NCI-H69 (cell line): ENCODE measurements at regions not wholly inside any gene's neighbourhood (a gene's known extent, or its start where the extent isn't known, plus 50 kb on each side); places are given as distances from the start of the nearest gene placed in this dataset.
"Not testable (repeated sequence)": the region's sequence is repeated elsewhere in the genome, so short reads cannot be mapped to it uniquely, and the experiment has no call there.

Experiments
- DNase-seq: peaks from one replicate; lab custom pipeline; 2025; lab: John Stamatoyannopoulos, UW

- no peak for DNase-seq
These were observed 100.0 kb upstream of the PIK3R1 start for GRCh38 chr5:68115584-68115983.

- DNase-seq = no peak
These were observed 101.0 kb upstream of the PIK3R1 start for GRCh38 chr5:68114378-68115040.

- DNase-seq = no peak
These were observed 102.9 kb upstream of the PIK3R1 start for GRCh38 chr5:68112658-68113057.

GRCh38 chr5:68110894-68111293 is 104.7 kb upstream of the PIK3R1 start:
- DNase-seq = peak; percentile 48

- peak; percentile 85 for DNase-seq
These were observed 105.3 kb upstream of the PIK3R1 start for GRCh38 chr5:68110264-68110663.

GRCh38 chr5:68104217-68104616 is 111.3 kb upstream of the PIK3R1 start:
- not testable (repeated sequence) for DNase-seq

GRCh38 chr5:68103297-68103696 is 112.3 kb upstream of the PIK3R1 start:
- not testable (repeated sequence) for DNase-seq

- no peak for DNase-seq
These were observed 116.2 kb upstream of the PIK3R1 start for GRCh38 chr5:68099327-68099726.

- DNase-seq = no peak
These were observed 121.9 kb upstream of the PIK3R1 start for GRCh38 chr5:68093455-68094159.

- no peak for DNase-seq
These were observed 127.3 kb upstream of the PIK3R1 start for GRCh38 chr5:68088302-68088701.

- peak; percentile 26 for DNase-seq
These were observed 127.7 kb upstream of the PIK3R1 start for GRCh38 chr5:68087866-68088265.

GRCh38 chr5:68086857-68087256 is 128.7 kb upstream of the PIK3R1 start:
- DNase-seq = no peak

GRCh38 chr5:68086439-68086838 is 129.1 kb upstream of the PIK3R1 start:
- no peak for DNase-seq

GRCh38 chr5:68084396-68084795 is 131.2 kb upstream of the PIK3R1 start:
- DNase-seq = no peak

GRCh38 chr5:68080282-68081050 is 135.1 kb upstream of the PIK3R1 start:
- no peak for DNase-seq

GRCh38 chr5:68077349-68077894 is 138.1 kb upstream of the PIK3R1 start:
- DNase-seq = peak; percentile 85

- DNase-seq = peak; percentile 81
These were observed 140.9 kb upstream of the PIK3R1 start for GRCh38 chr5:68074633-68075032.

GRCh38 chr5:68074048-68074632 is 141.4 kb upstream of the PIK3R1 start:
- peak; percentile 97 for DNase-seq

- DNase-seq = peak; percentile 73
These were observed 143.8 kb upstream of the PIK3R1 start for GRCh38 chr5:68071736-68072135.

GRCh38 chr5:68071282-68071632 is 144.3 kb upstream of the PIK3R1 start:
- no peak for DNase-seq

- peak; percentile 79 for DNase-seq
These were observed 144.8 kb upstream of the PIK3R1 start for GRCh38 chr5:68070591-68071281.
